GM12878 (cell line): ENCODE measurements at regions not wholly inside any gene's neighbourhood (a gene's known extent, or its start where the extent isn't known, plus 50 kb on each side); places are given as distances from the start of the nearest gene placed in this dataset.

Experiments used
- ATAC-seq: fragments of 200-7000 bp; cut with Tn5 transposase; 3 replicates; pipeline ENCODE4 v1.9.1; 2020; ENCODE audit warnings: mild to moderate bottlenecking, moderate library complexity
- BruUV-seq: library from RNA; stranded (reverse); fragments of 400-500 nt; replicated peaks from 2 replicates; lab custom pipeline; 2021; lab: Mats Ljungman, UMichigan
- CTCF ChIA-PET: fragments of 300-600 bp; sonication (Branson Sonifier 250); formaldehyde crosslinking; extraction: SDS; loops from one replicate; lab custom pipeline; 2021; ENCODE audit warnings: inconsistent platforms; lab: Yijun Ruan, JAX
- POLR2A ChIA-PET: fragments of 350-600 bp; formaldehyde crosslinking; extraction: SDS; loops from one replicate; lab custom pipeline; 2021; ENCODE audit warnings: inconsistent platforms; lab: Charles Lee
- RAD21 ChIA-PET: fragments of 300-600 bp; sonication (Branson Sonifier 250); formaldehyde crosslinking; loops from one replicate; lab custom pipeline; 2023; ENCODE audit warnings: antibody characterized with exemption; ENCODE audit not compliant: unreplicated experiment; lab: Charles Lee
- SMC1A ChIA-PET: fragments of 300-600 bp; sonication (Branson Sonifier 250); formaldehyde crosslinking; loops from one replicate; lab custom pipeline; 2023; ENCODE audit not compliant: unreplicated experiment, uncharacterized antibody; lab: Charles Lee
- DNase-seq: peaks from one replicate; pipeline ENCODE4 v3.0.0-alpha.2; 2011; ENCODE audit warnings: low read depth, low spot score
- FAIRE-seq: peaks from 3 replicates; lab custom pipeline; 2011; peaks lifted over from hg19 to GRCh38; lab: Jason Lieb, UNC
- H2AFZ ChIP-seq: 2 replicates; pipeline ENCODE4 v1.6.0; 2011; ENCODE audit warnings: low read depth, low read length, control low read depth; ENCODE audit not compliant: control insufficient read depth
- H3K27ac ChIP-seq: 2 replicates; pipeline ENCODE4 v1.5.1; 2011; ENCODE audit warnings: control low read depth; ENCODE audit not compliant: control insufficient read depth, insufficient read depth
- H3K27me3 ChIP-seq, 2 experiments: replicated peaks in 1 of 2; 2 replicates each; pipeline versions ENCODE4 v1.6.0 to v1.6.1; 2011; ENCODE audit warnings: low read length in 1 of 2; ENCODE audit not compliant: control insufficient read depth in 2 of 2, insufficient read depth in 2 of 2
- H3K36me3 ChIP-seq, 2 experiments: 2 replicates each; pipeline ENCODE4 v1.5.1; 2011; ENCODE audit warnings: low read length in 1 of 2; ENCODE audit not compliant: control insufficient read depth in 2 of 2, insufficient read depth in 2 of 2
- H3K4me1 ChIP-seq: 2 replicates; pipeline ENCODE4 v1.6.1; 2011; ENCODE audit warnings: mild to moderate bottlenecking, low read length, moderate library complexity, mixed read lengths; ENCODE audit not compliant: control insufficient read depth, insufficient read depth
- H3K4me2 ChIP-seq: 2 replicates; pipeline ENCODE4 v1.6.0; 2011; ENCODE audit warnings: control low read depth; ENCODE audit not compliant: control insufficient read depth, insufficient read depth
- H3K4me3 ChIP-seq: fragments of 200-600 bp; sonication (generic); 2 replicates; pipeline ENCODE4 v1.5.1; 2016
- H3K79me2 ChIP-seq: 2 replicates; pipeline ENCODE4 v1.6.0; 2011; ENCODE audit warnings: low read length; ENCODE audit not compliant: control insufficient read depth, insufficient read depth
- H3K9ac ChIP-seq: 2 replicates; pipeline ENCODE4 v1.8.0; 2011; ENCODE audit warnings: low read length, control low read depth, mixed read lengths; ENCODE audit not compliant: control insufficient read depth, insufficient read depth
- H3K9me3 ChIP-seq: replicated peaks from 3 replicates; pipeline ENCODE4 v1.5.1; 2011; ENCODE audit warnings: mild to moderate bottlenecking, low read length; ENCODE audit not compliant: control insufficient read depth, insufficient read depth
- H4K20me1 ChIP-seq: 2 replicates; pipeline ENCODE4 v1.6.0; 2011; ENCODE audit not compliant: control insufficient read depth, insufficient read depth
- BMI1 ChIP-seq: fragments of 450-650 bp; IDR thresholded peaks from 2 replicates; pipeline ENCODE4 v1.6.1; 2016; ENCODE audit warnings: mild to moderate bottlenecking, moderate library complexity, borderline replicate concordance
- FOXM1 ChIP-seq: IDR thresholded peaks from 2 replicates; pipeline ENCODE4 v1.6.1; 2012; ENCODE audit warnings: low read depth, mild to moderate bottlenecking, inconsistent platforms, low read length, moderate library complexity
- HCFC1 ChIP-seq: fragments of 150-350 bp; IDR thresholded peaks from 2 replicates; pipeline ENCODE4 v1.6.1; 2014; ENCODE audit warnings: low read length
- IKZF1 ChIP-seq: fragments of 450-650 bp; conservative IDR thresholded peaks from 2 replicates; pipeline ENCODE4 v1.6.1; 2017; ENCODE audit warnings: antibody characterized with exemption, mild to moderate bottlenecking
- IRF3 ChIP-seq: fragments of 450-650 bp; IDR thresholded peaks from 2 replicates; pipeline ENCODE4 v1.6.1; 2014; ENCODE audit warnings: mild to moderate bottlenecking
- JUNB ChIP-seq: IDR thresholded peaks from 2 replicates; pipeline ENCODE4 v1.6.1; 2016; ENCODE audit warnings: antibody characterized with exemption, mild to moderate bottlenecking
- KLF5 ChIP-seq: fragments of 450-650 bp; IDR thresholded peaks from 2 replicates; pipeline ENCODE4 v1.6.1; 2014; ENCODE audit warnings: mild to moderate bottlenecking; ENCODE audit not compliant: partially characterized antibody
- MAX ChIP-seq: IDR thresholded peaks from 2 replicates; pipeline ENCODE4 v1.6.1; 2012; ENCODE audit warnings: low read depth, low read length, improper control_type of control experiment
- MYB ChIP-seq: fragments of 150-350 bp; IDR thresholded peaks from 2 replicates; pipeline ENCODE4 v1.6.1; 2014; ENCODE audit warnings: mild to moderate bottlenecking, low read depth, low read length, borderline replicate concordance
- NRF1 ChIP-seq: conservative IDR thresholded peaks from 2 replicates; pipeline ENCODE4 v1.6.1; 2011; ENCODE audit warnings: mild to moderate bottlenecking, low read depth, low read length, improper control_type of control experiment
- RB1 ChIP-seq: fragments of 450-650 bp; formaldehyde crosslinking; IDR thresholded peaks from 2 replicates; pipeline ENCODE4 v1.6.1; 2017; ENCODE audit warnings: mild to moderate bottlenecking, borderline replicate concordance
- REST ChIP-seq: IDR thresholded peaks from 2 replicates; pipeline ENCODE4 v1.6.1; 2012; ENCODE audit warnings: mild to moderate bottlenecking, low read depth, low read length
- WGBS: methylation state at CpG from one replicate; pipeline ENCODE4 v1.1.6; 2016; ENCODE audit warnings: low lambda C conversion rate; ENCODE audit not compliant: insufficient replicate concordance, insufficient coverage; ENCODE audit errors: missing lambda C conversion rate; 5-methylcytosine and 5-hydroxymethylcytosine counted together
- in situ Hi-C: fragments of 300-500 bp; cut with MboI; formaldehyde crosslinking; loops from 9 replicates; pipeline ENCODE4 v1.14.3; 2018; ENCODE audit warnings: mixed read lengths
- intact Hi-C: fragments of 100-400 bp; cut with micrococcal nuclease; formaldehyde crosslinking; loops from one replicate; pipeline ENCODE4 v1.14.2; 2022; ENCODE audit not compliant: unreplicated experiment

- 34% methylated on average over 3 of the region's 3 CpGs for WGBS
- in situ Hi-C loops (no loop called here), intact Hi-C loops (no loop called here)
- DNase-seq (no peak), ATAC-seq (no peak), FAIRE-seq (no peak)
- ChIA-PET SMC1A (interaction anchor here (1.3 kb wide), 1 partner anchor 11 kb away, joined by 4 read pairs; no protein-coding TSS in a partner anchor), CTCF (no interaction called here), POLR2A (no interaction called here), RAD21 (no interaction called here)
- Histone ChIP-seq H3K4me1 (no peaks in the 10 kb centered on the region), H3K9ac (no peak overlapping the region), H3K9me3 (no peaks in the 10 kb centered on the region), H3K36me3 (no peaks in the 10 kb centered on the region), H2AFZ (no peak overlapping the region), H3K27me3 (no peaks in the 10 kb centered on the region), H3K4me2 (no peak overlapping the region), H3K79me2 (no peaks in the 10 kb centered on the region), H3K4me3 (no peak overlapping the region), H3K27ac (no peak overlapping the region), H4K20me1 (no peaks in the 10 kb centered on the region)
- TF ChIP-seq KLF5: no peak
- TF ChIP-seq FOXM1: no peak
- TF ChIP-seq HCFC1: no peak
- no peak for TF ChIP-seq BMI1
- no peak for TF ChIP-seq IRF3
- TF ChIP-seq JUNB: no peak
- no peak for TF ChIP-seq IKZF1
- no peak for TF ChIP-seq REST
- no peak for TF ChIP-seq RB1
- TF ChIP-seq NRF1: no peak
- no peak for TF ChIP-seq MYB
- TF ChIP-seq MAX: no peak
- BruUV-seq: no TSS peak
These were observed 426.4 kb upstream of the LUZP2 start for GRCh38 chr11:24070435-24070834.
